IMR-90 (cell line): ENCODE measurements at regions not wholly inside any gene's neighbourhood (a gene's known extent, or its start where the extent isn't known, plus 50 kb on each side); places are given as distances from the start of the nearest gene placed in this dataset.

ENCODE experiments used
- ATAC-seq: fragments of 200-7000 bp; cut with Tn5 transposase; 2 replicates; pipeline ENCODE4 v1.9.1; 2020; ENCODE audit warnings: low read depth, mild to moderate bottlenecking, moderate library complexity
- BruUV-seq: library from RNA; stranded (reverse); fragments of 400-500 nt; replicated peaks from 2 replicates; lab custom pipeline; 2021; lab: Mats Ljungman, UMichigan
- CTCF ChIA-PET: fragments of 300-600 bp; formaldehyde crosslinking; extraction: SDS; loops from one replicate; lab custom pipeline; 2021; ENCODE audit warnings: antibody characterized with exemption; lab: Yijun Ruan, JAX
- POLR2A ChIA-PET: fragments of 300-600 bp; sonication (Branson Sonifier 250); formaldehyde crosslinking; loops from one replicate; lab custom pipeline; 2022; ENCODE audit warnings: antibody characterized with exemption; ENCODE audit not compliant: unreplicated experiment; lab: Charles Lee
- DNase-seq: peaks from one replicate; pipeline ENCODE4 v3.0.0; 2013
- H2AFZ ChIP-seq: replicated peaks from 2 replicates; pipeline ENCODE3; 2013; ENCODE audit warnings: low read length, mild to moderate bottlenecking; ENCODE audit not compliant: poor library complexity
- H2AK5ac ChIP-seq: 2 replicates; pipeline ENCODE4 v1.6.1; 2013; ENCODE audit warnings: low read depth, low read length, inconsistent platforms
- H2AK9ac ChIP-seq: replicated peaks from 2 replicates; pipeline ENCODE3; 2013; ENCODE audit warnings: mild to moderate bottlenecking, low read depth, low read length, moderate library complexity; ENCODE audit not compliant: poor library complexity
- H2BK120ac ChIP-seq: 2 replicates; pipeline ENCODE4 v1.6.1; 2013; ENCODE audit warnings: low read depth, low read length, inconsistent platforms
- H2BK15ac ChIP-seq: 3 replicates; pipeline ENCODE4 v1.6.1; 2013; ENCODE audit warnings: low read depth, low read length, inconsistent platforms
- H2BK20ac ChIP-seq: 2 replicates; pipeline ENCODE4 v1.6.1; 2013; ENCODE audit warnings: low read depth, mild to moderate bottlenecking, inconsistent platforms, low read length, moderate library complexity
- H2BK5ac ChIP-seq: 2 replicates; pipeline ENCODE4 v1.6.1; 2013; ENCODE audit warnings: mild to moderate bottlenecking, low read depth, low read length, inconsistent platforms; ENCODE audit not compliant: poor library complexity, severe bottlenecking
- H3K14ac ChIP-seq: replicated peaks from 2 replicates; pipeline ENCODE4 v1.6.1; 2013; ENCODE audit warnings: low read depth, low read length, inconsistent platforms
- H3K18ac ChIP-seq: 2 replicates; pipeline ENCODE4 v1.6.1; 2013; ENCODE audit warnings: low read depth, low read length, control low read depth
- H3K23ac ChIP-seq: 2 replicates; pipeline ENCODE4 v1.6.1; 2013; ENCODE audit warnings: low read depth, low read length, inconsistent platforms
- H3K27ac ChIP-seq: 2 replicates; pipeline ENCODE4 v1.5.1; 2013; ENCODE audit warnings: mild to moderate bottlenecking, control low read depth, low read length; ENCODE audit not compliant: insufficient read depth
- H3K27me3 ChIP-seq: 2 replicates; pipeline ENCODE4 v1.6.1; 2013; ENCODE audit warnings: low read length; ENCODE audit not compliant: control insufficient read depth, insufficient read depth
- H3K36me3 ChIP-seq: 2 replicates; pipeline ENCODE4 v1.6.1; 2013; ENCODE audit warnings: low read length, mixed read lengths; ENCODE audit not compliant: control insufficient read depth, insufficient read depth
- H3K4ac ChIP-seq: 2 replicates; pipeline ENCODE4 v1.6.1; 2013; ENCODE audit warnings: low read depth, low read length, inconsistent platforms
- H3K4me1 ChIP-seq: 2 replicates; pipeline ENCODE4 v1.6.1; 2013; ENCODE audit warnings: low read length, mixed read lengths; ENCODE audit not compliant: control insufficient read depth, insufficient read depth
- H3K4me2 ChIP-seq: 2 replicates; pipeline ENCODE4 v1.6.1; 2013; ENCODE audit warnings: low read depth, mild to moderate bottlenecking, control low read depth, low read length, moderate library complexity
- H3K4me3 ChIP-seq: 2 replicates; pipeline ENCODE4 v1.5.1; 2013; ENCODE audit warnings: low read depth, mild to moderate bottlenecking, control low read depth, low read length, moderate library complexity; ENCODE audit not compliant: insufficient read depth
- H3K56ac ChIP-seq: 2 replicates; pipeline ENCODE4 v1.6.1; 2013; ENCODE audit warnings: low read length, inconsistent platforms; ENCODE audit not compliant: insufficient read depth; ENCODE audit errors: extremely low read depth
- H3K79me1 ChIP-seq, 2 experiments: 2 replicates each; pipeline ENCODE4 v1.6.1; 2013; ENCODE audit warnings: low read length in 2 of 2, inconsistent platforms in 1 of 2, low read depth in 1 of 2
- H3K9ac ChIP-seq: 2 replicates; pipeline ENCODE4 v1.6.1; 2013; ENCODE audit warnings: low read depth, low read length, control low read depth
- H3K9me1 ChIP-seq: 2 replicates; pipeline ENCODE4 v1.6.1; 2013; ENCODE audit warnings: low read length, inconsistent platforms; ENCODE audit not compliant: insufficient read depth
- H3K9me3 ChIP-seq: 2 replicates; pipeline ENCODE4 v1.6.1; 2013; ENCODE audit warnings: low read length; ENCODE audit not compliant: control insufficient read depth, insufficient read depth
- H4K20me1 ChIP-seq: 2 replicates; pipeline ENCODE4 v1.6.1; 2013; ENCODE audit warnings: low read length, inconsistent platforms; ENCODE audit not compliant: insufficient read depth
- H4K5ac ChIP-seq: 2 replicates; pipeline ENCODE4 v1.6.1; 2013; ENCODE audit warnings: mild to moderate bottlenecking, low read depth, low read length, control low read depth
- H4K8ac ChIP-seq, 2 experiments: 2 replicates each; pipeline ENCODE4 v1.6.1; 2013; ENCODE audit warnings: low read depth in 2 of 2, low read length in 2 of 2, control low read depth in 1 of 2, inconsistent platforms in 1 of 2
- H4K91ac ChIP-seq: 2 replicates; pipeline ENCODE4 v1.6.1; 2013; ENCODE audit warnings: low read depth, low read length, inconsistent platforms; ENCODE audit not compliant: insufficient read depth
- BHLHE40 ChIP-seq: fragments of 150-350 bp; IDR thresholded peaks from 2 replicates; pipeline ENCODE4 v1.6.1; 2016; ENCODE audit warnings: mild to moderate bottlenecking, low read depth, low read length
- CEBPB ChIP-seq: IDR thresholded peaks from 2 replicates; pipeline ENCODE4 v1.6.1; 2012; ENCODE audit warnings: low read depth, low read length, improper control_type of control experiment
- MAFK ChIP-seq: IDR thresholded peaks from 2 replicates; pipeline ENCODE4 v1.6.1; 2012; ENCODE audit warnings: low read depth, low read length, improper control_type of control experiment
- MAZ ChIP-seq: IDR thresholded peaks from 2 replicates; pipeline ENCODE4 v1.6.1; 2012; ENCODE audit warnings: low read depth, mild to moderate bottlenecking, low read length, improper control_type of control experiment, moderate library complexity, borderline replicate concordance
- MXI1 ChIP-seq: IDR thresholded peaks from 2 replicates; pipeline ENCODE4 v1.6.1; 2012; ENCODE audit warnings: low read depth, mild to moderate bottlenecking, low read length, moderate library complexity, borderline replicate concordance
- NFE2L2 ChIP-seq: fragments of 150-350 bp; IDR thresholded peaks from 2 replicates; pipeline ENCODE4 v1.6.1; 2016; ENCODE audit warnings: low read depth, mild to moderate bottlenecking, low read length
- POLR2A ChIP-seq: IDR thresholded peaks from 2 replicates; pipeline ENCODE4 v1.6.1; 2012; ENCODE audit warnings: mild to moderate bottlenecking, low read depth, low read length
- RCOR1 ChIP-seq: IDR thresholded peaks from 2 replicates; pipeline ENCODE4 v1.6.1; 2012; ENCODE audit warnings: mild to moderate bottlenecking, low read length, improper control_type of control experiment; ENCODE audit not compliant: insufficient replicate concordance
- SMC3 ChIP-seq: fragments of 150-350 bp; IDR thresholded peaks from 2 replicates; pipeline ENCODE4 v1.6.1; 2016; ENCODE audit warnings: low read depth, mild to moderate bottlenecking, antibody characterized with exemption, low read length, moderate library complexity
- WGBS, 2 experiments: methylation state at CpG; one replicate each; pipeline versions ENCODE4 v1.1.5 to v1.1.7; 2013; ENCODE audit warnings: missing lambda C conversion rate in 2 of 2; ENCODE audit not compliant: insufficient read length in 1 of 2; ENCODE audit errors: extremely low coverage in 2 of 2; 5-methylcytosine and 5-hydroxymethylcytosine counted together
- dilution Hi-C: fragments of 300-500 bp; cut with HindIII; formaldehyde crosslinking; loops from one replicate; pipeline ENCODE4 v1.14.3; 2018; ENCODE audit warnings: low sequenced_read_pairs; ENCODE audit not compliant: unreplicated experiment
- in situ Hi-C: fragments of 300-500 bp; cut with MboI; formaldehyde crosslinking; loops from 3 replicates; pipeline ENCODE4 v1.14.3; 2019; ENCODE audit warnings: low sequenced_read_pairs, inconsistent platforms, mixed read lengths
- intact Hi-C: fragments of 100-400 bp; cut with micrococcal nuclease; formaldehyde crosslinking; loops from 2 replicates; pipeline ENCODE4 v1.10.0; 2022
- TF ChIP-seq, protein P1 (sequence below): fragments of 150-350 bp; IDR thresholded peaks from 2 replicates; pipeline ENCODE4 v1.6.1; 2016; ENCODE audit warnings: low read depth, mild to moderate bottlenecking, low read length, moderate library complexity, borderline replicate concordance
- TF ChIP-seq, protein P2 (sequence below): conservative IDR thresholded peaks from 2 replicates; pipeline ENCODE4 v1.5.1; 2012; ENCODE audit warnings: mild to moderate bottlenecking, low read depth, low read length, improper control_type of control experiment
- TF ChIP-seq, protein P3 (sequence below): fragments of 150-350 bp; IDR thresholded peaks from 2 replicates; pipeline ENCODE4 v1.6.1; 2017; ENCODE audit warnings: mild to moderate bottlenecking, antibody characterized with exemption, low read length, low read depth

DNA sequence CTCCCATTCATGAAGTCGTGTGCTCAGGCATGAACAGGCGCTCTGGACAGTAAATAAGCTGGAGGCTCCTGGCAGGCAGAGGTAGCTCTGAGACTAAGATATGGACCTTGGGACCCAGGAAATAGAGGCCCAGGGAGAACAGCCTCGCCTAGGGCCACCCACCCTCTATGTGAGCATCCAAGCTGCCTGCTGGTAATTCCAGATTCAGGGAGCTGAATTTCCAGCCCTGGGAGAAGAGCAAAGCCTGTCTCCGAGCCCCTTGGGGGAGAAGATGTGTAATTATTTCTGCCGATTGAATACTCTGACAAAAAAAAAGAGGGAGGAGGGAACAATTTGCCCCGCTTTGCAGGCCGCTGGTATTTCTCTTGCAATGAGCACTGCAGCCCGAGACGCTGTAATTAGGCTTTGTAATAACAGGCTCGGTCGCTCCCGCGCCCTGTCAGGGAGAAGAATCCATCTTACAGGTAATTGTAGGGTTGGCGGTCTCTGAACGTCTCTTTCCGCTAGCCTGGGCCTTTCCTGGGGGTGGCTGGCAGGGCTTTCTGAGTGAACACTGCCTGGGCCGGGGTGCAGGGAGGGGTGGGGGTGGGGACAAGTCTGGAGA lies 131.5 kb downstream of the WNT7A start:
- Histone ChIP-seq H4K5ac (no peak overlapping the region), H3K4me2 (no peak overlapping the region), H3K79me1 (no peaks in the 10 kb centered on the region), H3K9me1 (no peaks in the 10 kb centered on the region), H2BK15ac (no peak overlapping the region), H3K4me3 (no peak overlapping the region), H4K8ac (no peak overlapping the region), H3K27me3 (no peaks in the 10 kb centered on the region), H3K56ac (no peak overlapping the region), H3K4ac (no peak overlapping the region), H2AK9ac (no peak overlapping the region), H2BK5ac (no peak overlapping the region), H3K9me3 (no peaks in the 10 kb centered on the region; the same call in 1 of the 2 replicates), H3K36me3 (no peaks in the 10 kb centered on the region), H2BK20ac (no peak overlapping the region), H2BK120ac (no peak overlapping the region), H3K18ac (no peak overlapping the region), H3K23ac (no peak overlapping the region), H4K91ac (no peak overlapping the region), H3K14ac (no peak overlapping the region), H3K4me1 (no peaks in the 10 kb centered on the region), H2AFZ (no peak overlapping the region), H3K9ac (no peak overlapping the region), H3K27ac (no peak overlapping the region), H2AK5ac (no peak overlapping the region), H4K20me1 (no peaks in the 10 kb centered on the region)
- in situ Hi-C loops, result no loop called here
- 50% methylated on average over 6 of the region's 17 CpGs; no CpG with 5 or more reads in 1 of the 2 experiments for WGBS, 2 experiments
- ChIA-PET CTCF (no interaction called here), POLR2A (no interaction called here)
- dilution Hi-C loops, result no loop called here
- TF ChIP-seq MXI1 (no peak), SMC3 (no peak), POLR2A (no peak), MAFK (no peak), BHLHE40 (no peak), NFE2L2 (no peak), MAZ (no peak), RCOR1 (no peak), CEBPB (no peak)
- TF ChIP-seq, protein P1, sequence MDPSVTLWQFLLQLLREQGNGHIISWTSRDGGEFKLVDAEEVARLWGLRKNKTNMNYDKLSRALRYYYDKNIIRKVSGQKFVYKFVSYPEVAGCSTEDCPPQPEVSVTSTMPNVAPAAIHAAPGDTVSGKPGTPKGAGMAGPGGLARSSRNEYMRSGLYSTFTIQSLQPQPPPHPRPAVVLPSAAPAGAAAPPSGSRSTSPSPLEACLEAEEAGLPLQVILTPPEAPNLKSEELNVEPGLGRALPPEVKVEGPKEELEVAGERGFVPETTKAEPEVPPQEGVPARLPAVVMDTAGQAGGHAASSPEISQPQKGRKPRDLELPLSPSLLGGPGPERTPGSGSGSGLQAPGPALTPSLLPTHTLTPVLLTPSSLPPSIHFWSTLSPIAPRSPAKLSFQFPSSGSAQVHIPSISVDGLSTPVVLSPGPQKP, result no peak
- TF ChIP-seq, protein P2, sequence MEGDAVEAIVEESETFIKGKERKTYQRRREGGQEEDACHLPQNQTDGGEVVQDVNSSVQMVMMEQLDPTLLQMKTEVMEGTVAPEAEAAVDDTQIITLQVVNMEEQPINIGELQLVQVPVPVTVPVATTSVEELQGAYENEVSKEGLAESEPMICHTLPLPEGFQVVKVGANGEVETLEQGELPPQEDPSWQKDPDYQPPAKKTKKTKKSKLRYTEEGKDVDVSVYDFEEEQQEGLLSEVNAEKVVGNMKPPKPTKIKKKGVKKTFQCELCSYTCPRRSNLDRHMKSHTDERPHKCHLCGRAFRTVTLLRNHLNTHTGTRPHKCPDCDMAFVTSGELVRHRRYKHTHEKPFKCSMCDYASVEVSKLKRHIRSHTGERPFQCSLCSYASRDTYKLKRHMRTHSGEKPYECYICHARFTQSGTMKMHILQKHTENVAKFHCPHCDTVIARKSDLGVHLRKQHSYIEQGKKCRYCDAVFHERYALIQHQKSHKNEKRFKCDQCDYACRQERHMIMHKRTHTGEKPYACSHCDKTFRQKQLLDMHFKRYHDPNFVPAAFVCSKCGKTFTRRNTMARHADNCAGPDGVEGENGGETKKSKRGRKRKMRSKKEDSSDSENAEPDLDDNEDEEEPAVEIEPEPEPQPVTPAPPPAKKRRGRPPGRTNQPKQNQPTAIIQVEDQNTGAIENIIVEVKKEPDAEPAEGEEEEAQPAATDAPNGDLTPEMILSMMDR, result no peak
- TF ChIP-seq, protein P3, sequence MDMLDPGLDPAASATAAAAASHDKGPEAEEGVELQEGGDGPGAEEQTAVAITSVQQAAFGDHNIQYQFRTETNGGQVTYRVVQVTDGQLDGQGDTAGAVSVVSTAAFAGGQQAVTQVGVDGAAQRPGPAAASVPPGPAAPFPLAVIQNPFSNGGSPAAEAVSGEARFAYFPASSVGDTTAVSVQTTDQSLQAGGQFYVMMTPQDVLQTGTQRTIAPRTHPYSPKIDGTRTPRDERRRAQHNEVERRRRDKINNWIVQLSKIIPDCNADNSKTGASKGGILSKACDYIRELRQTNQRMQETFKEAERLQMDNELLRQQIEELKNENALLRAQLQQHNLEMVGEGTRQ, result no peak
- ATAC-seq, result no peak
- no peak for DNase-seq
- BruUV-seq, result no TSS peak
- intact Hi-C loops, result no loop called here
